Neural progenitor cell (in vitro differentiated cells): ENCODE measurements at regions not wholly inside any gene's neighbourhood (a gene's known extent, or its start where the extent isn't known, plus 50 kb on each side); places are given as distances from the start of the nearest gene placed in this dataset.
"Not testable (repeated sequence)": the region's sequence is repeated elsewhere in the genome, so short reads cannot be mapped to it uniquely, and the experiment has no call there.

Source experiments
- CTCF ChIP-seq: fragments of 200-600 bp; sonication (generic); IDR thresholded peaks from 2 replicates; pipeline ENCODE4 v1.5.1; 2017; ENCODE audit warnings: antibody characterized with exemption, mild to moderate bottlenecking
- EZH2phosphoT487 ChIP-seq: fragments of 200-600 bp; sonication (generic); IDR thresholded peaks from 2 replicates; pipeline ENCODE4 v1.6.1; 2017; ENCODE audit warnings: antibody characterized with exemption

GRCh38 chrX:222800-223513, 58.2 kb upstream of the PLCXD1 start:
- TF ChIP-seq CTCF, EZH2phosphoT487: not testable (repeated sequence)
